ENCODE measurements at regions not wholly inside any gene's neighbourhood (a gene's known extent, or its start where the extent isn't known, plus 50 kb on each side); places are given as distances from the start of the nearest gene placed in this dataset.

DNA sequence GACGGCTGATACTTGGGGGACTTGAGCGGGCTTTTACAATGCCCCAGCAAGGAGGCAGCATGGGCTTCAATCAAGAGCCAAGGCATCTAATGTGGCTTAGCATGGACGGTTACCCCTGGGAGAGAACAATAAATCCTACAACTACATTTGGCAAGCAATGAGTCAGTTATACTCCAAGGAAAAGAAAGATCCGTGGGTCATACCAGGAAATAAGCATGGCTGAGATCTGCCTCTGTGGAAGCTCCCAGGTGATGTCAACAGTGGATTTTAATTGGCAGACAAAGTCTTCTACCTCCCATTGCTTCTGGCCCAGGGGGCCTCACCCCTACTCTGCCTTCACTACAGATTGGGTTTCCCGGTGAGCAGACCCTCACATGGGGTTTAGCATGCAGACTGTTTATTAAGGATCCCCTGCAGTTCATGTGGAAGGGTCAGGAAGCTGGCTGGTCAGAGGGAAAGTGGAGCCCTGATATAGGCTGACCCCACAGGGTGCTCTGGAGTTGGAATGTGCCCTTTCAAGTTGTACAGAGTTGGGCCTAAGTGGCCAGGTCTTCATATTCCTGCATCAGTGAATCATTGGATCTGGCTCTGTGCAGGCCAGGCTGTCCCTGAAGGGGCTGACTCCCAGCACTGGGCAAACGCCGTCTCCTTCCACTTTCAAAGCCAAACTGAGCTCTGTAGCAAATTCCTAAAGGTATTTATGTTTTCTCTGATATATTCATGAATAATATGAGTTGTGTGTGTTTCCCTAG, 91.3 kb upstream of the GGTLC1 start:
- no peaks in the 10 kb centered on the region for H3K27me3 ChIP-seq
- no peaks in the 10 kb centered on the region for H3K4me1 ChIP-seq
- H3K9me3 ChIP-seq: no peaks in the 10 kb centered on the region
- H3K4me3 ChIP-seq: no peak overlapping the region
- H3K27ac ChIP-seq (replicated peaks in 1 of 4): no peak overlapping the region
- 78% methylated on average over 7 of the region's 7 CpGs for WGBS
- no peak for DNase-seq (ENCODE audit: extremely low spot score)
- no peak for TF ChIP-seq POLR2AphosphoS5 (IDR thresholded peaks at IDR 0.05)
- TF ChIP-seq, protein P1, sequence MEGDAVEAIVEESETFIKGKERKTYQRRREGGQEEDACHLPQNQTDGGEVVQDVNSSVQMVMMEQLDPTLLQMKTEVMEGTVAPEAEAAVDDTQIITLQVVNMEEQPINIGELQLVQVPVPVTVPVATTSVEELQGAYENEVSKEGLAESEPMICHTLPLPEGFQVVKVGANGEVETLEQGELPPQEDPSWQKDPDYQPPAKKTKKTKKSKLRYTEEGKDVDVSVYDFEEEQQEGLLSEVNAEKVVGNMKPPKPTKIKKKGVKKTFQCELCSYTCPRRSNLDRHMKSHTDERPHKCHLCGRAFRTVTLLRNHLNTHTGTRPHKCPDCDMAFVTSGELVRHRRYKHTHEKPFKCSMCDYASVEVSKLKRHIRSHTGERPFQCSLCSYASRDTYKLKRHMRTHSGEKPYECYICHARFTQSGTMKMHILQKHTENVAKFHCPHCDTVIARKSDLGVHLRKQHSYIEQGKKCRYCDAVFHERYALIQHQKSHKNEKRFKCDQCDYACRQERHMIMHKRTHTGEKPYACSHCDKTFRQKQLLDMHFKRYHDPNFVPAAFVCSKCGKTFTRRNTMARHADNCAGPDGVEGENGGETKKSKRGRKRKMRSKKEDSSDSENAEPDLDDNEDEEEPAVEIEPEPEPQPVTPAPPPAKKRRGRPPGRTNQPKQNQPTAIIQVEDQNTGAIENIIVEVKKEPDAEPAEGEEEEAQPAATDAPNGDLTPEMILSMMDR (IDR thresholded peaks at IDR 0.05): no peak
- no peak for TF ChIP-seq EP300 (IDR thresholded peaks at IDR 0.05)
- TF ChIP-seq POLR2A (IDR thresholded peaks at IDR 0.05; ENCODE audit: low read depth): no peak
- no peaks in the 10 kb centered on the region for H3K36me3 ChIP-seq
- intact Hi-C loops (cut with DNase I): no loop called here

DNA sequence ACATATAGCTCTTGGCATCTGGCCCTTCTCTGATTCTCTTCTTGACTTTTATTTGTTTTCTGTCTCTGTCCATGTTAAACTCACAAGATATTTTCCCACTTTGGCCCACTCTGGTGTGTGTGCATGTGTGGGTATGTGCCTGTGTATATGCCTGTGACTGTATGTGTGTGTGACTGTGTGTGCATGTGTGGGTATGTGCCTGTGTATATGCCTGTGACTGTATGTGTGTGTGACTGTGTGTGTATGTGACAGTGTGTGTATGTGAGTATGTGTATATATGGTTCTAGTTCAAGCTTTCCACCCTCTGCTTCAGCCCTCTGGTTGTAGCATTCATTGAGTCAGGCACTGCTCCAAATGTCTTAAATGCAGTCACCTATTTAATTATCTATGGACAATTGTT, 88.6 kb upstream of the GGTLC1 start:
- Histone ChIP-seq H3K4me3 (no peak overlapping the region), H3K4me1 (no peaks in the 10 kb centered on the region), H3K27me3 (no peaks in the 10 kb centered on the region), H3K27ac (replicated peaks in 1 of 4) (no peak overlapping the region), H3K36me3 (no peaks in the 10 kb centered on the region), H3K9me3 (no peaks in the 10 kb centered on the region)
- intact Hi-C loops (cut with DNase I): no loop called here
- TF ChIP-seq POLR2A (IDR thresholded peaks at IDR 0.05; ENCODE audit: low read depth) (no peak), POLR2AphosphoS5 (IDR thresholded peaks at IDR 0.05) (no peak), EP300 (IDR thresholded peaks at IDR 0.05) (no peak)
- TF ChIP-seq, protein P1 (IDR thresholded peaks at IDR 0.05): no peak
- no peak for DNase-seq (ENCODE audit: extremely low spot score)

DNA sequence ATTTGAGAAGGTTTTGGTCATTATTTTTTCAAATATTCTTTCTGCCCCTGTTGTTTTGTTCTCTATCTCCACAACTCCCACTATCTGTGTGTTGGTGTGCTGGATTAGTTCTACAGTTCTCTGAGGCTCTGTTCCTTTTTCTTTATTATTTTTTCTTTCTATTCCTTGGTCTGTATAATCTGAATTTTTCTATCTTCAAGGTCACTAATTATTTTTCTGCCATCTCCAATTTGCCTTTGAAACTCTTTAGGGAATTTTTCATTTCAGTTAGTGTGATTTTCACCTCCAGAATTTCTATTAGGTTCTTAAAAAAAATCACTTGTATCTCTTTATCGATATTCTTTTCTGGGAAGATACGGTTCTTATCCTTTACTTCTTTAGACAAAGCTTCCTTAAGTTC, 82.1 kb upstream of the GGTLC1 start:
- Histone ChIP-seq H3K27ac (replicated peaks in 1 of 4) (no peak overlapping the region), H3K4me1 (no peaks in the 10 kb centered on the region), H3K9me3 (peaks cover 0 to 19% (median 9%) of the 10 kb centered on the region in 4 donors), H3K4me3 (no peak overlapping the region), H3K27me3 (peaks cover 0 to 2% (median 0%) of the 10 kb centered on the region in 4 donors), H3K36me3 (no peaks in the 10 kb centered on the region)
- intact Hi-C loops (cut with DNase I): no loop called here
- WGBS: 93% methylated on average over 2 of the region's 2 CpGs
- no peak for DNase-seq (ENCODE audit: extremely low spot score)
- no peak for TF ChIP-seq EP300 (IDR thresholded peaks at IDR 0.05)
- no peak for TF ChIP-seq POLR2AphosphoS5 (IDR thresholded peaks at IDR 0.05)
- TF ChIP-seq POLR2A (IDR thresholded peaks at IDR 0.05; ENCODE audit: low read depth): no peak
- TF ChIP-seq, protein P1 (IDR thresholded peaks at IDR 0.05): no peak

DNA sequence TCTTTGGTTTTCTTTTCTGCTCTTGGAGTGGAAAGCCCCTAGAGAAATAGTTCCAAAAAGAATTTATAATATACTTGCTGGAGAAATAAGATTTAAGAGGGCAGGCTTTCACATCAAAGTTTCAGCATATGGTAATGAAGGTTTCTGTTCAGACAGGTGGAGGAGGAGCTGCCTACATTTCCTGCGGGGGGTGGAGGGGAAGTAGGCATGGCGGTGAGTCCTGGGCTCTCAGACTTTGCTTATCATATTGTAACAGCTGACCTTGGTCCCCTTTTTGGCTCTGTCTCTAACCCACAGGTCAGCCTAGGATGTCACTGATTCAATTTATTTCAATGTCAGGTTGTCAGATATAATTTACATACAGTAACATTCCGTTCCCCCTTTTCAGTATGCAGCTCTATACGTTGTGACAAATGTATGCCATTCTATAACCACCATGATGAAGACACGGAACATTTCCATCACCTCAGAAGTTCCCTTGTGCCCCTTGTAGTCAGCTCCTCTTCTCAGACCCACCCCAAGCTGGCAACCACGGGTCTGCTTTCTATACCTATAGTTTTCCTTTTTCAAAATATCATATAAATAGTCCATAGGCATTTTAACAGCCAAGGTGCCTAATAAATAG, 77.6 kb upstream of the GGTLC1 start:
- H3K9me3 ChIP-seq: peaks cover 0 to 14% (median 9%) of the 10 kb centered on the region in 4 donors
- intact Hi-C loops (cut with DNase I): no loop called here
- H3K4me3 ChIP-seq: no peak overlapping the region
- H3K27ac ChIP-seq (replicated peaks in 1 of 4): no peak overlapping the region
- no peaks in the 10 kb centered on the region for H3K4me1 ChIP-seq
- no peak for TF ChIP-seq POLR2A (IDR thresholded peaks at IDR 0.05; ENCODE audit: low read depth)
- no peak for TF ChIP-seq POLR2AphosphoS5 (IDR thresholded peaks at IDR 0.05)
- no peak for DNase-seq (ENCODE audit: extremely low spot score)
- WGBS: 59% methylated on average over 6 of the region's 6 CpGs
- H3K36me3 ChIP-seq: no peaks in the 10 kb centered on the region
- H3K27me3 ChIP-seq: peaks cover 0 to 2% (median 0%) of the 10 kb centered on the region in 4 donors

DNA sequence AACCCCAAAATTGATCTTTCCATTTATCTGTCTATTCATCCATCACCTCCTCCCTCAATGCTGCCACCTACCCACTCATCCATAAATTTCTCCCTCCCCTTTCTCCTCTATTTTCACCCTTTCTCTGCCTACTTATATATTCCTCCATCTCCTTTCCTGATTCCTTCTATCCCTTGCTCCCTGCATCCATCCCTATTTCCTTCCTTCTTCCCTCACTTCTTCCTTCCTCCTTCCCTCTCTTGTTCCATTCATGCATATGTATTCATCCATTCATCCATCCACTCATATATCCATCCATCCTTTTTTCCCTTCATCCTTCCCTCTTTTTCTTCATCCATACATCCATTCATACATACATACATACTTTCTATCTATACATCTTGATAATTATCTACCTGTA, 76.3 kb upstream of the GGTLC1 start:
- peaks cover 0 to 6% (median 1%) of the 10 kb centered on the region in 4 donors for H3K9me3 ChIP-seq
- intact Hi-C loops (cut with DNase I): no loop called here
- H3K27me3 ChIP-seq: peaks cover 0 to 2% (median 0%) of the 10 kb centered on the region in 4 donors
- no peak for DNase-seq (ENCODE audit: extremely low spot score)
- no peaks in the 10 kb centered on the region for H3K36me3 ChIP-seq
- H3K27ac ChIP-seq (replicated peaks in 1 of 4): no peak overlapping the region
- H3K4me3 ChIP-seq: no peak overlapping the region
- TF ChIP-seq POLR2AphosphoS5 (IDR thresholded peaks at IDR 0.05) (no peak), POLR2A (IDR thresholded peaks at IDR 0.05; ENCODE audit: low read depth) (no peak), EP300 (IDR thresholded peaks at IDR 0.05) (no peak)
- TF ChIP-seq, protein P1 (IDR thresholded peaks at IDR 0.05): no peak
- H3K4me1 ChIP-seq: no peaks in the 10 kb centered on the region
